Aorta (tissue), 5 donors: ENCODE measurements at regions not wholly inside any gene's neighbourhood (a gene's known extent, or its start where the extent isn't known, plus 50 kb on each side); places are given as distances from the start of the nearest gene placed in this dataset.
"Not testable (repeated sequence)": the region's sequence is repeated elsewhere in the genome, so short reads cannot be mapped to it uniquely, and the experiment has no call there.

ENCODE experiments used
- ATAC-seq: fragments of 200-7000 bp; cut with Tn5 transposase; one replicate; pipeline ENCODE4 v1.9.1; 2022; ENCODE audit warnings: moderate library complexity; ENCODE audit not compliant: low FRiP score
- DNase-seq, 2 donors: peaks; one replicate each; pipeline ENCODE4 v3.0.0-alpha.2; 2020
- H3K27ac ChIP-seq, 2 donors: one replicate each; pipeline ENCODE4 v1.5.1; 2013; ENCODE audit warnings: low read length in 2 of 2, mild to moderate bottlenecking in 2 of 2, moderate library complexity in 2 of 2, control low read depth in 1 of 2, inconsistent platforms in 1 of 2, low read depth in 1 of 2
- H3K27me3 ChIP-seq, 2 donors: one replicate each; pipeline ENCODE4 v1.6.1; 2013; ENCODE audit warnings: control low read depth in 1 of 2, low read length in 1 of 2, mild to moderate bottlenecking in 1 of 2, moderate library complexity in 1 of 2; ENCODE audit not compliant: insufficient read depth in 2 of 2, control insufficient read depth in 1 of 2
- H3K36me3 ChIP-seq, 2 donors: one replicate each; pipeline ENCODE4 v1.6.1; 2013; ENCODE audit warnings: control low read depth in 1 of 2, low read length in 1 of 2, mild to moderate bottlenecking in 1 of 2; ENCODE audit not compliant: insufficient read depth in 2 of 2, control insufficient read depth in 1 of 2
- H3K4me1 ChIP-seq, 2 donors: one replicate each; pipeline ENCODE4 v1.6.1; 2013; ENCODE audit warnings: low read length in 2 of 2, control low read depth in 1 of 2, mild to moderate bottlenecking in 1 of 2, moderate library complexity in 1 of 2; ENCODE audit not compliant: insufficient read depth in 2 of 2, control insufficient read depth in 1 of 2
- H3K4me3 ChIP-seq, 2 donors: one replicate each; pipeline ENCODE4 v1.5.1; 2013; ENCODE audit warnings: low read length in 2 of 2, control low read depth in 1 of 2, mild to moderate bottlenecking in 1 of 2
- H3K9me3 ChIP-seq: one replicate; pipeline ENCODE4 v1.6.1; 2013; ENCODE audit warnings: mild to moderate bottlenecking, low read length; ENCODE audit not compliant: control insufficient read depth
- WGBS, 2 donors: extraction: QIAGEN DNeasy Blood & Tissue Kit; methylation state at CpG; one replicate each; pipeline ENCODE4 v1.1.7; 2013; 5-methylcytosine and 5-hydroxymethylcytosine counted together
- intact Hi-C, 2 donors: fragments of 100-400 bp; cut with DNase I; formaldehyde crosslinking; loops; one replicate each; pipeline versions ENCODE4 v1.14.2 to v1.15.0; 2022
- donor health status: healthy with polysubstance abuse.
- donor health status: Bipolar disorder and iron deficiency.
- donor health status: DM: no; HTN: no; CAD: no.
- donor health status: DM: no; HTN: no; CAD: no.
- donor health status: DM: yes; HTN: yes; CAD: no.

DNA sequence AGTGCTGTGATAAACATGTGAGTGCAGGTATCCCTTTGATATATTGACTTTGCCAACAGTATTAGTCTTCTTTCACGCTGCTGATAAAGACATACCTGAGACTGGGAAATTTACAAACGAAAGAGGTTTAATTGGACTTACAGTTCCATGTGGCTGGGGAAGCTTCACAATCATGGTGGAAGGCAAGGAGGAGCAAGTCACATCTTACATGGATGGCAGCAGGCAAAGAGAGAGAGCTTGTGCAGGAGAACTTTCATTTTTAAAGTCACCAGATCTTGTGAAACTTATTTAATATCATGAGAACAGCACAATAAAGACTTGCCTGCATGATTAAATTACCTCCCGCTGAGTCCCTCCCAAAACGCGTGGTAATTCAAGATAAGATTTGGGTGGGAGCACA is 277.9 kb upstream of the GCFC2 start:
- H3K4me1 ChIP-seq, intact Hi-C loops, H3K9me3 ChIP-seq, H3K27ac ChIP-seq, H3K27me3 ChIP-seq, DNase-seq, H3K36me3 ChIP-seq, H3K4me3 ChIP-seq, ATAC-seq: not testable (repeated sequence)
- WGBS, 2 donors = 75 to 83% methylated on average over 5 of the region's 5 CpGs

DNA sequence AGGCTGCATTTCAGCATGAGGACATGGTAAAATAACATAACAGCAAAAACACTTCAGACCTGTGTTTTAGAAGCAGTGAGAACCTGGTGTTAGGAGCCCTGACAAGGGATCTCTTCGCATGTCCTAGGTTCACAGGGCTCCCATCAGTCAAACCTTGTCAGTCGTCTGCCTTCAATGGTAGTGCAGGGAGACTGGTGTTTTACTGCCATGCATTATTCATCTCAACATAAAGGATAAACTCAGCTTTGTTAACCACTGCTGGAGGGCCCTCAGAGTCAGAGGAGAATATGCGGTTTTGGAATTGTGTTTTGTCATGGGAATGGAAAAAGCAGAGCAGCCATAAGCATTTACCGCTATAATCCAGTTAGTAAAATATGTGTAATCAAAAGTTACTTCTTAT is 275.9 kb upstream of the GCFC2 start:
- Histone ChIP-seq H3K27me3 (no peaks in the 10 kb centered on the region), H3K9me3 (peaks cover 4% of the 10 kb centered on the region), H3K36me3 (no peaks in the 10 kb centered on the region), H3K4me3 (no peak overlapping the region), H3K4me1 (no peaks in the 10 kb centered on the region), H3K27ac (no peak overlapping the region)
- WGBS, 2 donors = 36 to 37% methylated on average over 4 of the region's 4 CpGs
- ATAC-seq = no peak
- no peak for DNase-seq
- intact Hi-C loops = no loop called here

DNA sequence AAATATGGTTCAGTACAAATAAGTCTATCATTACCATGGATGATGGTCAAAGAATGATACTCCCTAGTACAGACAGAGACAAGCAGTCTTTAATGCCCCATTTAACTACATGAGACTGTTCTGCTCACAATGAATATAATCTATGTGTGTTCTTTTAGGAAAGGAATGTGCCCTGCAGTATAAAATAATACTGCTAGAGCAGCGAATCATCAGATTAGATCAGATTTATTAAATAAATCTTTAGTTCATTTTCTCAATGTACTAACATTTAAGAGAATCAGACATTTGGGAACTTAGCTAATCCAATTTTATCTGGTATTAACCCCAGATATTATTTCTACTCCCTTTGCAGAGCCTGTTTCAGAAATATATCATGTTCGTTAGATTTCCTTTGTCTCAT is 272.0 kb upstream of the GCFC2 start:
- WGBS, 2 donors = 50 to 51% methylated on average over 2 of the region's 2 CpGs
- no peaks in the 10 kb centered on the region for H3K4me1 ChIP-seq
- H3K36me3 ChIP-seq = no peaks in the 10 kb centered on the region
- no peaks in the 10 kb centered on the region for H3K27me3 ChIP-seq
- ATAC-seq = no peak
- H3K27ac ChIP-seq = no peak overlapping the region
- no peak for DNase-seq
- intact Hi-C loops = no loop called here
- H3K9me3 ChIP-seq = no peaks in the 10 kb centered on the region
- no peak overlapping the region for H3K4me3 ChIP-seq

DNA sequence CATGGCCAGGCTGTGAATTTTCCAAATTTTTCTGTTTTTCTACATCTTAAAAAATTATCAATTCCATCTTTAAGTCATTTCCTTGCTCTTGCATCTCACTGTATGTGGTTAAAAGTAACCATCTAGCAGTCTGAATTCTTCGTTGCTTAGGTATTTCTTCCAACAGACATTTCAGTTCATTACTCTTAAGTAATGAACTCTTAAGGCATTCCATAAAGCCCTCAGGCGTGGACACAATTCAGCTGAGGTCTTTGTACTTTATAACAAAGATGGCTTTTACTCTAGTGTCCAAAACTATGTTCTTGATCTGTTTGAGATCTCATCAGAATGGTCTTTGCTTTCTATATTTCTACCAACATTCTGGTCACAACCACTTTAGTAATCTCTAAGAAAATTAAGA is 253.9 kb upstream of the GCFC2 start:
- no peak for DNase-seq
- ATAC-seq = no peak
- Histone ChIP-seq H3K27me3 (no peaks in the 10 kb centered on the region), H3K9me3 (peaks cover 3% of the 10 kb centered on the region), H3K36me3 (no peaks in the 10 kb centered on the region), H3K4me1 (no peaks in the 10 kb centered on the region), H3K27ac (no peak overlapping the region), H3K4me3 (no peak overlapping the region)
- WGBS, 2 donors = 52 to 60% methylated on average over 2 of the region's 2 CpGs
- intact Hi-C loops = no loop called here

DNA sequence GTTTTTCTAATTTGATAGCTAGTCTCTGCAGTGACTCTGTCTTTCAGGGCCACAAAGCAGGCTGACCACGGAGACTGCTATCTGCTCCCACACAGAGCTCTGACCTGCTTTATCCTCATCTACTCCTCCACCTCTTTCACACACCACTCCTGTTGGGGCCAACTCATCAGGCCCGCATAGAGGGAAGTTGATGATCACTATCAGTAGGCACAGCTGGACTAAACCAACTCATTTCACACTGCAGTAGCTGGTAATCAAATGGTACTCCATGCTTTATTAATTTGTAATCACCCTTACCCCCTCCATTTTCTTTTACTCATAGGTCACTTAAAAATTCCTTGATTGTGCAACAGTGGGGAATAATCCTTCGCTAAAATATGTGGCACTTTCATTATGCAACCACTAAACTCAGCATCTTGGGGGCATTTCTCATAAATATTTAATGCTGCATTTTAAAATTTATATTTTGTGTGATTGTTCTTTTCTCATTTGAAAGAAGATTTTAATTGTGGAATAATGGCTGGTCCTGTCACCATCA is 249.8 kb upstream of the GCFC2 start:
- Histone ChIP-seq H3K27ac (no peak overlapping the region), H3K4me3 (no peak overlapping the region), H3K36me3 (no peaks in the 10 kb centered on the region), H3K27me3 (no peaks in the 10 kb centered on the region), H3K9me3 (no peaks in the 10 kb centered on the region), H3K4me1 (no peaks in the 10 kb centered on the region)
- intact Hi-C loops = no loop called here
- ATAC-seq (no peak), DNase-seq (no peak)
- WGBS, 2 donors = 80 to 91% methylated on average over 3 of the region's 3 CpGs

DNA sequence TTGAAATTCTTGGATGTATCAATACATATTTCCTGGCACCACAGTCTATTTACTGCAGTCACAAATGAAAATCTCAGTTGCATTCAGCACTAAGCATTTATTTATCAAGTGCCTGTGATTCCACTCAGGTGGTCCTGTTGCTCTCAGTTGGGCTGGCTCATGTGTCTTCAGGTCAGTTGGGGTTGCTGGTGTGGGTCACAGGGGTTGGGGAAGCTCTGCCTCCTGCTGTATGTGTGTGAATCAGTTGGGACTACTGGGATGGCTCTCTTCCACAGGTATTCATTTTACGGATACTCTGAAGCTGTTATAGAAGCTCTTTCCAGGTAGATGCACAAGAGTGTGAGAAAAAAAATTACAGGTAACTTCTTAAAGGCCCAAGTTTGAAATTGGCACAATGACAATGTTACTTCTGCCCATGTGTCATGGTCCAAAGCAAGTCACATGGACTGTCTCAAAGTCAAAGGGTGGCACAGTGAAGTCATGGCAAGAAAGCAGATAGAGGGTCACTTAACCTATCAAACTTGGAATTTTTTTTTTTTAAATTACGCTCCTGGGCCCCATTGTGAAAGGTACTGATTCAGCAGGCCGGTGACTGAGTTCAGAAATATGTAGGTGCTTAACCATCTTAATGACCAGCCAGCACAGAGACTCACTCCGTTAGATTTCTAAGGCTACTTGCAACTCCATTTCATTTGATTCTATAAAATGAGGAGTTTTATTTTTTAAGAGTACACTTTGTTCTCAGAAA is 249.2 kb upstream of the GCFC2 start:
- no peaks in the 10 kb centered on the region for H3K9me3 ChIP-seq
- ATAC-seq = no peak
- intact Hi-C loops = no loop called here
- 63 to 69% methylated on average over 4 of the region's 4 CpGs for WGBS, 2 donors
- H3K36me3 ChIP-seq = no peaks in the 10 kb centered on the region
- H3K4me3 ChIP-seq = no peak overlapping the region
- H3K27me3 ChIP-seq = no peaks in the 10 kb centered on the region
- H3K4me1 ChIP-seq = no peaks in the 10 kb centered on the region
- no peak overlapping the region for H3K27ac ChIP-seq
- no peak for DNase-seq

DNA sequence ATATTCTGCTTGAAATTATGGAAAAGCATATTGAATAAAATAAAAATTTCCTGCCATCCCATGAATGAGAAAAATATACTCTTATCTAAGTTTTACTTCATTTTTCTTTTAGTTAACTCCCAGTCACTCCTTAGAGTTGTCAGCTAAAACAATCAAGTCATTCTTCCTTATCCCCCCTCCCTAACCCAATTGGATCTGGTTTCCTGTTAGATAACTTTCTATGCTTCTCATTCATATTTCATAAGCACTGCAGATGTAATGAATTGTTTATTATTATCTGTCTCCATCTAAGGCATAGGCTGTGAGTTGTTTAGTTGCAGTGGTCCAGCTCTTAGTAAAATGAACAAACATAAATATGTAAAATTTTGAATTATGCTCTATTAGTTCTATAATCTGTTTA is 244.0 kb upstream of the GCFC2 start:
- ATAC-seq (no peak), DNase-seq (no peak)
- H3K4me3 ChIP-seq = no peak overlapping the region
- no peaks in the 10 kb centered on the region for H3K27me3 ChIP-seq
- H3K27ac ChIP-seq = no peak overlapping the region
- no peaks in the 10 kb centered on the region for H3K9me3 ChIP-seq
- H3K4me1 ChIP-seq = no peaks in the 10 kb centered on the region
- intact Hi-C loops = no loop called here
- H3K36me3 ChIP-seq = no peaks in the 10 kb centered on the region

DNA sequence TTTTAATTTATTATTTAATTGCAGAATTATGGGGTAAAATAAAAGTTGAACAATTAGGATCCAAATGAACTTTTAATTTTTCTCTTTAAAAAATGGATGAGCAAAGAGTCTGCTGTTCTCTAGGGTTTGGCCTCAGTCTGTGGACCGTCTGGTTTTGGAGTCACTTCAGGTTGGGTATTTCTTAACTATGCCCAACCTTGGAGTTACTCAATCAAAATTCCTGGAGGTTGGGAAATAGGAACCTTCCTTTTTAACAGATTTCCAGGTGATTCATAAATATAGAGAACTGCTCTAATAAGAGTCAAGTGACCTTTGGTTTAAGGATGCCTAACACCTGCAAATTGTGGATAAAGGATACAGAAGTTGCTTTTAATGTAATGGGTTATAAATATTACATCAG is 241.5 kb upstream of the GCFC2 start:
- H3K4me1 ChIP-seq = no peaks in the 10 kb centered on the region
- H3K4me3 ChIP-seq = no peak overlapping the region
- ATAC-seq (no peak), DNase-seq (no peak)
- H3K27me3 ChIP-seq = no peaks in the 10 kb centered on the region
- intact Hi-C loops = no loop called here
- H3K36me3 ChIP-seq = no peaks in the 10 kb centered on the region
- H3K9me3 ChIP-seq = no peaks in the 10 kb centered on the region
- no peak overlapping the region for H3K27ac ChIP-seq
- WGBS, 2 donors = 65 to 68% methylated on average over 1 of the region's 1 CpG

DNA sequence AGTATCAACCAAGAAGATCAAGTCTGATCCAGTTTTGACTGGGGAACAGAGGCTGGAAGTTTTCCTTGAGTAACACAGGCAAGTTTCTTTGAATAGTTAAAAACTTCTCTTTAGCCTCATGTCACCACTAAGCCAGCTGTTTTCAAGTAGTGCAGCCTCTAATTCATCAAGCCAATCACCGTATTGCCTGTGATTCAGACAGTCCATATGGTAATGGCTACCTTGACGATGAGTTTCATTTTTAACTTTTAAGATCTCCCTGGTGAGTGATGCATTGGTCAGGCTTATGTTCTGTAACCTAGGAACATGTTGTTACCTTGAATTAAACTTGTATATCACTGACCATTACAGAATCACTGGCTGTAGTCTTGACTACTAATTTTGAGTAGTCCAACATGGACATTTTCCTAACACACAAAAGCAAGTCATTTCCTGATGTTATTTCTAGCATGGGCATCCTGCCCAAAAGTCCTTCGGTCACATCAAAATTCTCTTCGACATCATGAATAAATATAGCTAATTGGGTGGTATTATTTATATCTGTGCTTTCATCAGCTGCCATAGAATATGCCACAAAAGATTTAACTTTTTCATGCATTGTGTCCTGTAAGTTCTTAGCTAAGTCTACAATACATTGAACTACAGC is 238.8 kb upstream of the GCFC2 start:
- ATAC-seq (no peak), DNase-seq (no peak)
- intact Hi-C loops = no loop called here
- Histone ChIP-seq H3K27ac (no peak overlapping the region), H3K36me3 (no peaks in the 10 kb centered on the region), H3K4me3 (no peak overlapping the region), H3K9me3 (peaks cover 3% of the 10 kb centered on the region), H3K4me1 (no peaks in the 10 kb centered on the region), H3K27me3 (no peaks in the 10 kb centered on the region)
- WGBS, 2 donors = 26 to 29% methylated on average over 4 of the region's 4 CpGs
